ENCODE measurements at regions not wholly inside any gene's neighbourhood (a gene's known extent, or its start where the extent isn't known, plus 50 kb on each side); places are given as distances from the start of the nearest gene placed in this dataset.

DNA sequence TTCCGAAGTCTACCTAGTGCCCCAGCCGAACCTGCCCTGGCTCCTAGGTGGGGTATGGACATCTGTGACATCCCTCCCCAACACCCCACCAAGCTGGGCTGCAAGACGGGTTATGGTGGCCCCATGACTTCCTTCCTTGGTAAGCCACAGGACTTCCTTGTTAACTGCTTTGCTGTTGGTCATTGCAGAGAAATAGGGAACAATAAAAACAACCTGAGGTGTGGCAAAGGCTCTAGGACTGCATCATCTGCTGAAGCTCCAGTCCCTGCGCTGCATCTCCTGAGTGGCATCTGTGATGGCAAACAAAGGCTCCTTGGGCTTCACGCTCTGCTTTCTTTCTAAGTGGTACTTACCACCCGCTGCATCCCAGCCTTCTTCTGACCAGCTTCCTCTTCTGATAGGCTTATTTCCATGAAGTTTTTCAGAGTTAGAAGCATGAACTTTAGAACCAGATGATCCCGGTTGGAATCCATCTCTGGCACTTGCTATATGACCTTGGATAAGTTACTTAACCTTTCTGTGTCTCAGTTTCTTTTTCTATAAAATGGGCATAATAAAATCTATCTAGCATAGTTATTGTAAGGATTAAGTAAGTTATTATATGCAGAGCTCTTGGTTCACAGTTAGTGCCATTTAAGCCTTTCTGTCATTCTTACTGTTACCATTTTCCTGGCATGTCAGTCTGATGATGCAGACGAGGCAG, 216.8 kb downstream of the RPS24 start:
- peak; percentile 12 to 29 for DNase-seq

DNA sequence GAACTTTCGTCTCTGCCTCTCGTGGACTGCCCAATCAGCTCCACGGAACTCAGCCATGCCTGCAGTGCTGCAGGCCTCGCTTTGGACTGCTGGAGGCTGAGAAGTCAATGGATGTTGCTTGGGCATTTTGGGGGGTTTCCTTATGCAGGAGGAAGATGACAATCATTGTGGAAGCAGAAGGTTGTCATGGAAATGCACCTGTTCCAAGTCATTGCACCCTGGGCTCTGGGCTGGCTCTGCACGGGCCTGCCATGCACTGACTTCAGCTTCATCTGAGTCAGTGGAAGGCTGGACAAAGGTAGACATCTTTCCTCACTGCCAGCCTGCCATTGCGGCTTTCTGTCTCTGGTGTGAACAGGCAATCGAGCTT, 217.3 kb downstream of the RPS24 start:
- no peak for DNase-seq

- no peak for DNase-seq
These were observed 218.6 kb downstream of the RPS24 start for GRCh38 chr10:78252286-78252685.

- no peak for DNase-seq
These were observed 219.6 kb downstream of the RPS24 start for GRCh38 chr10:78253063-78253853.

GRCh38 chr10:78254013-78254412, 220.3 kb downstream of the RPS24 start:
- no peak for DNase-seq

DNA sequence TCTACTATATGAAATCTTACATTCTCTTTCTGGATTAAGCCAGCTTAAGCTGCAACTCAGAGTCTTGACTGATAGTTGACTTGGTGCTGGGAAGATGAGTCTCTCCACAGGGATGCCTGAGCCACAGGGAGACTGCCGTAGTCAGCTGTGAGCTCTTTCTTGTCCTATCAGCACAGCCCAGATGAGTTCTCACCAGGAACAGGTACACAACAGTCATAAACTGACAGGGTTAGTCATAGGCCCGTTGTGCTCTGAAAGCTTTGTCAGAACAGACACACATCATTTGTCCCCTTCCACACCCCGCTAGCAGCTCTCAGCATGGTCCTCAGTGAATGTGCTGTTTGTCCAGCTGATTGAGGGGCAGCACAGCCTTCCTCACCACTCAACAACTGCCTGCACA, 221.6 kb downstream of the RPS24 start:
- no peak for DNase-seq

GRCh38 chr10:78255796-78256638, 222.4 kb downstream of the RPS24 start:
- DNase-seq = peak in 1 of 2 donors; percentile 55

DNA sequence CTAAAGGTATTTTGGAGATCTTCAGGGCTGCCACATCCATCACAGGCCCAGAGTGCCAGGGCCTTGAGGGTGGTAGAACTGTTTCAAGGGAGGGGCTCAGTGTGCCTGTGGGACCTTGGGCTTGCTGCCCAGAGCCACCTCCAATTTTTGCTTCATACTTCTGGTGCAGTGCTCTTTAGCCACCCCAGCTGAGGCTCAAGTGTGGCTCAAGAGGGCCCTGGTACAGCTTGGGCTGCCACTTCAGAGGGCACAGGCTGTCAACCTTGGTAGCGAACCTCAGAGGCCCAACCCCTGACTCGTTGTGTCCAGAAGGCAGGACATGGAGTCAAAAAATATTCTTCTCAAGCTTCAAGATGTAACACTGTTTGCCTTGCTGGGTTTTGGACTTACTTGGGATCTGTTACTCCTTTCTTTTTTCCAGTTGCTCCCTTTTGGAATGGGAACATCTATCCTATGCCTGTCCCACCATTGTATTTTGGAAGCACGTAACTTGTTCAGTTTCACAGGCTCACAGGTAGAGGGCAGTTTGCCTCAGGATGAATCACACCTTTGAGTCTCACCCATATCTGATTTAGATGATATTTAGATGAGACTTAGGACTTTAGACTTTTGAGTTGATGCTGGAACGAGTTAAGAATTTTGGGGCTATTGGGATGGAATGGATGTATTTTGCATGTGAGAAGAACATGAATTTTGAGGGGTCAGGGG, 224.8 kb downstream of the RPS24 start:
- no peak for DNase-seq

DNA sequence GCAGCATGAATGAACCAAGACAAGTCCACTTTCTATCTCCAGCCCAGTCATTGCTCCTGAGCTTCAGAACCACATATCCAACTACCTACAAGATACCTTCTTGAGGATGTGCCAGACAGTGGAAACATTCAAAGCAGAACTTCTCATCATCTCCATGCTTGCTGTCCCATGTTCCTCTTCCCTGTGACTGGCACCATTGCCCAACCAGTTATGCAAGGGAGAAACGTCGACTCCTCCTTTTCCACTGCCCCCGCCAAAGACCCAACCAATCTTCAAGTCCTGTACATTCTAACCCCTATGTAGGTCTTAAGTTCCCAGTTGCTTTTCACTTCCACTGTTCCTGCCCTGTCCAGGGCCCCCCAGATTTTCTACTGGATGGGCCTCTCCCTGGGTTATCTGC, 225.7 kb downstream of the RPS24 start:
- DNase-seq = peak in 1 of 2 donors; percentile 13

- no peak for DNase-seq
These were observed 226.5 kb downstream of the RPS24 start for GRCh38 chr10:78260141-78260540.

DNA sequence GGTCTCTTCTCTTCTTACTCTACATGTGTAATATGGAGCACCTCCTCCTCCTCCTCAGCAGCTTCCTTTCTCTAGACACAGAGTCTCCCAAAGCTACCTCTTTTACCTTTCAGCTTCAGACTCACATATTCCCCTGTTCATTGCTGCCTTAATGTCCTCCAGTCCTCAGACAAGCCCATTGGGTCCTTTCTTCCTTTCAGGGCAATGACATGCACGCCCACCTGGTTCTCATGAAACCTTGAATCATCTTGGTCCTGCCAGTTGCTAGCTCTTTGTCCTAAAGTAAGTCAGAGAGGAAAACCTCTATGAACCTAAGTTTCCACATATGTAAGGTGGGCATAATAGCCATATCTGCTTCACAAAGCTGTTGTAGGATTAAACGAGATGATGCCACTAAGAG, 227.0 kb downstream of the RPS24 start:
- no peak for DNase-seq

- DNase-seq = no peak
These were observed 227.6 kb downstream of the RPS24 start for GRCh38 chr10:78261291-78261690.

DNA sequence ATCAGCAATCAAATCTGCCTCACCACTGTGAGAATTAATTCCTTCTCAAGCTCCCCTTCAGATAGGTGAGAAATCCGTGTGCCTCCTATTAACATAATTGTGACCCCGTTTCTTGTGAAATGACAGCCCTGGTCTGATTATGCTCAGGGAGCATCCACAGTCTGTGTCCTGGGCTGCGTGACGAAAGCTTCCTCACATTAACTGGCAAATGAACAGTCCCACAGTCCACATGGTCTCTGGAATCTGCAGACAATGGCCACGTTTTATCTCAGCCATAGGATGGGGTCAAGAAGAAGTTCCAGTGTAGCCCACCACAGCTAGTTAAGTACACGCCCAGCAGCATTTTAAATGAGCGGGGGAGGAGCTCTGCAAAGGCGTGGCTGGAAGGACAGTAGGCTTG, 229.2 kb downstream of the RPS24 start:
- DNase-seq = no peak

DNA sequence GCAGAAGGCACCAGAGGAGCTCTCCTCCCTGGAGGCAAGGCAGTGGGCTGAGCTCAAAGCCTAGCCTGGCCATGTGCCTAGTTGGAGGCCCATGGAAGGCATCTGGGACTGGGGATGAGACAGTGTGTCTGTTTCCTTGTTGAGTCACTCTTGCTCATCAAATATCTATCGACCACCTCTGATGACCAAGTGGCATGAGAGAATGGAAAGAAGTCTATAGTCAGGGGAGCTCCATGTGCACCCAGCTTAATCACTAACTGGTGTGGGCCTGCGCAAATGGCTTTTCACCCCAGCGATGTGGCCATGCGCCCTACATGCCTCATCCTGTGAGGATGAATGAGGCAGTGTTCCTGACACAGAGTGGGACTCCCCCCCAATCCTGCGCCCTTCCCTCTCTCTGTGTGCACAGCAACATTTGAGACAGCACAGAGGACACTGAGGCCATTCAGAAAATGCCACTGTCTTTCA, 229.9 kb downstream of the RPS24 start:
- no peak for DNase-seq

DNA sequence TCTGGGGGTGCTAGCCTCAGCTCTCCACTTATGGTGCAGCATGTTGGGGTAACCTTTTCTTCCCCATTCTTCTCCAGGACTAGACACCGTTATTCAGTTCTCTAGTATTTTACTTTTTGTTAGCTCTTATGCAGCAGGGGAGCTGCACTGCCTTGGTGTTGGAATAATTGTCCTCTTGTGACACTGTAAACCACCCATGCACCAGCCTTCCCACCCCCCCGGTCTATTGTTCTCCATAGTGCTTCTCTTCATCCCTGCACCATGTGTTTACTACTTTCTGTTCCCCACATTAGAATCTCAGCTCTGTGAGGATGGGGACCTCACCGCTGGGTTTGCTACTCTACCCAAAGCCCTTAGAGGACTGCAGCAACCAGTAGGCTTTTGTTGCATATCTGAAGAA, 230.7 kb downstream of the RPS24 start:
- no peak for DNase-seq

DNA sequence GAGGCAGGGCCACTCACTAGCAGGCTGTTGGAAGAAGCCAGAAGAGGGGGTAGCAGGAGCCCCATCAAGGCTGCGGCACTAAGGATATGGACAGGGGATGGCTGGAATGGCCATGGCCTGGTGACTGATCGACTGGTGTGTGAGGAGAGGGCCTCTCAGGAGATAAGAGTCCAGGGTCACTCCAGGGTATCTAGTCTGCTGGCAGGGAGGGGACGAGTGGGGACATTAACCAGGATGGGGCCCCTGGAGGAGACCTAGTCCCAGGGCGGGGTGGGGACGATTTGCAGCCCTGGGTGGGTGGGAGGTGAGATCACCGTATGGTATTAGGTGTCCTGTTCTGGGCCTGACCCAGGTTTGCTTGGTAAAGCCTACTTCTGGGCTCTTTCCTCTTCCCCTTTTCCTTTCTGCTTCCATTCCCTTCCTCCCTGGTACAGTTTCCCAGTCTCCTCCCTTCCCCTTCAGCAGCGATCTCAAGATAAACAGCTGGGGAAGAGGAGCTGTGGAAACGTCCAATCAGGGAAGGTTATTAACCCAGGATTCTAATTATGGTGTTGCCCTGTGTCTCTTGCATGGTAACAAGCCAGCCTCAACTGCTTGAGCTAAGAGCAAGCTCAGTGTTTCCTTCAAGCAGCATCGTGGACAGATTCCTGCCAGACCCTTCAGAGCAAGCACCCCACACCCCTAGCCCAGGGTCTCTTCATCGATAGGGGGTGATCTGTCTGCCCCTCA, 233.2 kb downstream of the RPS24 start:
- DNase-seq = no peak

- no peak for DNase-seq
These were observed 233.9 kb downstream of the RPS24 start for GRCh38 chr10:78267598-78267997.

- no peak for DNase-seq
These were observed 235.4 kb downstream of the RPS24 start for GRCh38 chr10:78269060-78269459.

- DNase-seq = no peak
These were observed 238.7 kb downstream of the RPS24 start for GRCh38 chr10:78272329-78272728.

DNA sequence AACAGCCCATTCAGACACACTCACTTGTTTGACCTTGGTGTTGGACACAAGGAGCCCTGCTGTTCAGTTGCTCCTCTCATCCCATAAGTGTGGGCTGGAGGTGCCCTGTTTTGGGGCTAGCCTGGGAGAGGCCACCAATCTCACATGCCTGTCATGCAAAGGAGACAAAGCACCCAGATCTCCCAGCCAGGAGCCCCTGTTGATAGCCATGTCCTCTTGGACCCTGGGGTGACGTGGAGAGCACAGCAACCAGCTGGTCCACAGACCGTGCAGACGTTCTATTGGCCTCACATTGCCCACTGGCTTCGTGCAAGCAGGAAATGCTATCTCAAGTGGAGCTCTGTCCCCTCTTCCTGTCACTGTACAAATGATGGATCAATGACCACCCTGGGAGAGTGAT, 240.8 kb downstream of the RPS24 start:
- no peak for DNase-seq

DNA sequence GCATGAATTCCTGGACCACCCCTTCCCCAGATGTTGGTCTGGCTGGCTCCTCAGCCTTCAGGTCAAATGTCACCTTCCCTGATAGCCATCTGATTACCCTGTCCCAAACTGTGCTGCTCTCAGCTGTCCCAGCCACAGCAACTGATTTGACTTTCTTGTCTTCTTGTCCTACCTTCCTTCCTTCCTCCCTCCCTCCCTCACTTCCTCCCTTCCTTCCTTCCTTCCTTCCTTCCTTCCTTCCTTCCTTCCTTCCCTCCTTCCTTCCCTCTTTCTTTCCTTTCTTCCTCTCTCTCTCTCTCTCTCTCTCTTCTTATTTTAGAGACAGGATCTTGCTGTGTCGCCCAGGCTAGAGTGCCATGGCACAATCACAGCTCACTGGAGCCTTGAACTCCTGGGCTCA, 242.5 kb downstream of the RPS24 start:
- no peak for DNase-seq

Measured in CD4-positive, alpha-beta T cell treated with Interferon alpha-2 for 1 hour (primary cell).